ENCODE measurements at regions not wholly inside any gene's neighbourhood (a gene's known extent, or its start where the extent isn't known, plus 50 kb on each side); places are given as distances from the start of the nearest gene placed in this dataset.

DNA sequence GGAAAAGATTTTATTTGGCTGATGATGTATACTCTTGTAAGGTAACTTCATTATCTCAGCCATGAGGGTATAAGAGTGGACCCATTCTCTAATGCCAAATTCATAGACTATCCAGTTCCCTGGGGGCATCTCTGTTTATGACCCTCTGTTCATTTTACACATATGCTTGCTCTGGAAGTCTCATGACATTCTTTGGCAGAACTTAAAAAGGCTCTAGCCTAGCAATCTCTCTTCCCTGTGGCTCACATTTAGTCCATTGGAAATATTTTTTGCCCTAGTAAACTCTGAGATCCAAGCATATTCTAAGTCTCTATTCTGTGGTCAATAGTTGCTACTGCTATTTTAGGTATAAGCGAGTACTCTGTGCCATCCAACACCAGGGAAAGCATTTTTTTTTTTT lies 1201.8 kb upstream of the ZEB2 start:
- no peak for DNase-seq

- no peak for DNase-seq
Observed at GRCh38 chr2:145715601-145716000, 1195.7 kb upstream of the ZEB2 start.

DNA sequence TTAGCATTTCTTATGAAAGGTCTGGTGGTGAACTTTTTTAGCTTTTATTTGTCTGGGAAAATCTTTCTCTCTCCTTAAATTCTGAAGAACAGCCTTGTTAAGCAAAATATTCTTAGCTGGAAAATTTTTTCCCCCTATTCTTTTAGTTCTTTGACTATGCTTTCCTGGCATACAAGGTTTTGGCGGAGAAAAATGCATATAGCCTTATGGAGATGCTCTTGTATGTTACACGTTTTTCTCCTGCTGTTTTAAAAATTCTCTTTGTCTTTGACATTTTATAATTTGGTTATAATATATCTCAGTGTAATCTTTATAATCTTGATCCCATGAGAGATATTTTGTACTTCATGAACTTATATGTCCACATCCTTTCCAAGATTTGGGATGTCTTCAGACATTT lies 1190.4 kb upstream of the ZEB2 start:
- no peak for DNase-seq

- no peak for DNase-seq
Observed at GRCh38 chr2:145702305-145702704, 1182.4 kb upstream of the ZEB2 start.

DNA sequence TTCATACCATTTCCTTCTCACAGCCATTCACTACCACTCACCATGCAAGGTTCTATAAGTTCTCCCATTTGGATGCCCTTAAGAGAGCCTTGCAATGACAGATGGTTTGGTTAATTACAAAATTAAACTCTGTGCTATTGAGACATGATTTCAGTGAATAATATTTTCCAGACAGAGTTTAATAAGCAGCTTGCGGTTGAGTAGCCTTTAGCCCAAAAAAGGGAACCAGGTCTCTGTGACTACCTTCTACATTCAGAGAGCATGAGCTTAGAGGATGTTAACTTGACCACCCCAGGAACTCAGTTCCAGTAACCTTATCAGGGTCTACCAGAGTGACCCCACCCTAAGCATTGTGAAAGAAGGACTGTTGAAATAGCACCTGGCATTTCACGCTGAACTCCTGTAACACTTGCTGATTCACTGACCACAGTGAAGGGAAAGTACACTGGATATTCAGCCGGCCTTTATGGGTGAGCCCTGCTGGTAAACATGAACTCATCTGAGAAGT lies 1173.1 kb upstream of the ZEB2 start:
- peak; percentile 40 for DNase-seq

GRCh38 chr2:145691659-145692058 lies 1171.7 kb upstream of the ZEB2 start:
- no peak for DNase-seq

- no peak for DNase-seq
Observed at GRCh38 chr2:145690183-145690778, 1170.4 kb upstream of the ZEB2 start.

DNA sequence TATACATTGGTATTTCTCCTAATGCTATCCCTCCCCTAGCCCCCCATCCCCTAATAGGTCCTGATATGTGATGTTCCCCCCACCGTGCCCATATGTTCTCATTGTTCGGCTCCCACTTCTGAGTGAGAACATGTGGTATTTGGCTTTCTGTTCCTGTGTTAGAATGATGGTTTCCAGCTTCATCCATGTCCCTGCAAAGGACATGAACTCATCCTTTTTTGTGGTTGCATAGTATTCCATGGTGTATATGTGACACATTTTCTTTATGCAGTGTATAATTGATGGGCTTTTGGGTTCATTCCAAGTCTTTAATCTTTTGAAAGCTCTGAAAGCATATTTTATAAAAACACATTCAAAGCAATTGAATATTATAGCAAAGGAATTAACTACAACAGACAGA lies 1169.4 kb upstream of the ZEB2 start:
- no peak for DNase-seq

DNA sequence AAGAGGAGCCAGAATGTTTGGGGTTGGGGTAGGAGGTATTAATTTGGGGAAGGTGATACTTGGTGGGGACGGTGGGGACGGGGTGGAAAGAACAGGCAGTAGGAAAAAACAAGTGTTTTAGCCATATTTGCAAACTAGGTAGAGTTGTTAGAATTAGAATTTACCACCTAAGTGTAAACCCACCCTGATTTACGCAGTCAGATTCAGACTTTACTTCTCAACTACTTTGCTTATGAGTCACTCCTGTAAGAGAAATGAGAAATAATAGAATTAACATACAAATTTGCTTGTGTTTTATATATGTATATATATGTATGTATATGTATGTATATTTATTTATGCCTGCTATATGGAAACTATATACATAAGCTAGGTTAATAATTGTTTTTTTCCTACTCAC lies 1168.2 kb upstream of the ZEB2 start:
- no peak for DNase-seq

DNA sequence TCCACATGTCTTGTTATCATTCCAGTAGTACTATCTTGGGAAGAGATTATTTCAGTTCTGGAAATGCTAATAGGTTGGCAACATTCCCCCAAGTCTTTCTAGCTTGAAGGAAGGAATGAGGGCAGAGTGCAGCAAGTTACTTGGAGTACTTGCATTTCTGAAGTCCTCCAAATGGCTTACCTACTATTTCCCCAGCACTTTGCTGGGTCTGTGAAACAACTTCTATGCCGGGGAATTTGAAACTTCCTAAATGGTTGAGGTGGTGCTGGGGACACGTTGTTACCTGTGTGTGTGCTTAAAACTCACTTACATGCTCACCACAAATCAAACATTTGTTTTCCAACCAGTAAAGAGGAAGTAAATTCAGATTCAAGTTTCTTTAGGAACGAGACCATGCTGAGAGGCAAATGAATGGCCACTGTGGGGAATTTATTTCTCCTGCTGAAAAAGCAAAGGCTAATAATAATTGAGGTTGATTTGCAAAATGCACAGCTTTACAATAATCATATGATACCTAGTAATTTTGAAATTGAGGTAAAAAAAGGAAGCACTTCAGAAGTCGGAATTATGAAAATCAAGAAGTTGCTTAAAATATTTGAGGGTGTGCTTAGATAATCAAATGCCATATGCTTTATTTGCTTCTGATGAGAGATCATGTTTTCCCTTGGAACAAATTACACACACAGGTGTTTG lies 1167.7 kb upstream of the ZEB2 start:
- DNase-seq: no peak

DNA sequence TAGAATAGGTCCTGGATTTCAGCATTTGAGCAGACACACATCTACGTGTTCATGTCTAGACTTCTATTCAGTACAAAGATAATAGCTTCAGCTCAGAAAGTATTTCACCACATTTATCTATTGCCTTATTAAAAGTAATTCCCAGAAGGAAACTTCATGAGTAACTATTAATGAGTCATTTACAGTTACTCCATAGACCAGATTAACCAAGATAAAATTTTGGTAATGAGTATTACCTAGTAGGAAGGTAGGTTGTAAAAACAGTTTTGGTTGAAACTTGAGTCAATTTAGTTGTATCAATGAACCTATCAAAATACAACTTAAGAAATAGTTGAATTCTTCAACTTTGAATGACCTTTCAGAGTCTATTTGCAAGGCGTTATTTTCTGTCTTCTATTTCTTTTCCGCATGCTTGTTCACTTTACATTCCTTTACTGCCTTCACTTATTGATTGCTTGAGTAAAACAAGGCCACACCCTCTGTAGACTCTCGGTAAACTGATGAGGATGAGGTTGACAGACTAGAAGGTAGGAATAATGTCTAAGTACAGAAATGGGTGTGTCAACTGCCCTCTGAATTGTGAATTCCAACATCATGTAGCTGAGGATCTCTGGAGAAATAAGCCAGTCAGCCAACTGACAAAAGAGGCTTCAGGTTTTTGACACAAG lies 1165.6 kb upstream of the ZEB2 start:
- no peak for DNase-seq

DNA sequence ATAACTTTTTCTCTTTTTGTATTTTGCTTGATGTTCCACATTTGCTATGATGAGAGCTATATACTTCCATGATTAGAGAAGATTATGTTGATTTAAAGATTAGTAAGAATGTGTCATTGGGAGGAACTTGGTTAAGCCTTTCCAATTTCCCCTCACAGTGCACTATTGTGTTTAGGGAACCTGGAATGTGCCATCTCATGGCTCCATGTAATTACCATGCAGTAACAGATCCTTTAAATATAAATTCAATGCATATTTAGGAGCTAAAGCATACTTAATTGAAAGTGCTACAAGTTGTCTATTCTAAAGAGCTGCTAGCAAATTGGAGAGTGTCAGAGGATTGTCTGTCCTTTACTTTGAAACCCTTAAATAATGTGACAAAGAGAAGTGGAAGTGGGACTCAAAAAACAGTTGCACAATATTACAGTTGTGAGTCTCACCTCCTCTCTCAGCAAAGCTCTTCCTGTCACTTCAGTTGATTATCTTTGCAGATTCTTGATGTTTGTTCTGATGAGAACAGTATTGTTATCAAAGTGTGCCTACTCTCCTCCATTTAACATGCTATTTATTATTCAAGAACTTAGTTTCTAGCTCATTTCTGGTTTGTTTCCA lies 1162.7 kb upstream of the ZEB2 start:
- no peak for DNase-seq

GRCh38 chr2:145680276-145680675 lies 1160.4 kb upstream of the ZEB2 start:
- no peak for DNase-seq

DNA sequence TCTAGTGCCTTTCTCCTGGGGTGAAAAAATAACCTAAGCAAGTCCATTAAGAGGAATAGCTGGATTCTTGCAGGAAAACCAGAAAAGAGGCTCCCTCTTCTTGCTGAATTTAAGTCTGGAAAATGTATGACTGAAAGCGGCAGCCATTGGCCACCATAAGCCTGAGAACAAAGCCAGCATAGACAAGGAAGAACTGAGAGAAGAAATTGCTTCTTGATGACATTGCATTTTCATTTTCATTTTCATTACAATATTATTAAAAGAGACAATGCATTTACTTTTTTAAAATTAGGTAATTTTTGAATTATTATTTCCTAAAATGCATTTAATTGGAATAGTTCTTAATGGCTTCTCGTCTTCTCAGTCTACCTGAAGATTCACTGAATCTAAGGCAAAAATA lies 1157.5 kb upstream of the ZEB2 start:
- no peak for DNase-seq

- no peak for DNase-seq
Observed at GRCh38 chr2:145674705-145675104, 1154.8 kb upstream of the ZEB2 start.

DNA sequence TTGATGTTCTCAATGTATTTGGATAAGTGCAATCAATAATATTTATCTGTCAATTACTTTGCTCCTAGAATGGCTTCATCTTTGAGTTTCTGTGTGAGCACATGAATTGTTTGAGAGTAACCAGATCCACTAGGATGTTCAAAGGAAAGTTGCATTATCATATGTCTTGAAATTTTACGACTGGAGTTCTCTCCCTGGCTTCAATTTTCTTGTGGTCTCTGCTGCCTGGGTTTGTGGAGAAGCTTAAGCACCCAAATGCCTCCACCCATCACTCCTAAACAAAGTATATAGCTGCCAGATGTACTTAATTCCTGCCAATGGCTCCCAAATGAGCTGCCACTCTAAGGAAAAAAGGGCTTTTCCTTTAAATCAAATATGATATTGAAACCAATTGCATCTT lies 1149.4 kb upstream of the ZEB2 start:
- DNase-seq: no peak

GRCh38 chr2:145666552-145666951 lies 1146.6 kb upstream of the ZEB2 start:
- no peak for DNase-seq

DNA sequence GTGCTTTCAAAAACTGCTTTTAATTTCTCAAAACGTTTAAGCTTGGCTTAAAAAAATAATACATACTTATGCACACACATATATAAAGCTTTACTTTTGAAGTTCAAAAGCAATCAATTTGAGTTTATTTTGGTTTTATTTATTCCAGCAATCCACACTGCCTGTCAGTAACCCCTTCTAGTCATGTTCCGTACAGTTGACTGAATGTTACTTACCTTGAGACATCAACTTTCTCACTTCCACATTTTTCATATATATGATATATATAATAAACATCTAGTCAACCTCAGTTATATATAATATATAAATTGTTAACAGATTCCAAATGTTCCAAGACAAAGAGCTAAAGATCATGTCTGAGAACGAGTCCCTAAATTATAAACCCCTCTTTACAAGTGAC lies 1137.3 kb upstream of the ZEB2 start:
- DNase-seq: no peak

- DNase-seq: no peak
Observed at GRCh38 chr2:145655165-145655765, 1135.3 kb upstream of the ZEB2 start.

DNA sequence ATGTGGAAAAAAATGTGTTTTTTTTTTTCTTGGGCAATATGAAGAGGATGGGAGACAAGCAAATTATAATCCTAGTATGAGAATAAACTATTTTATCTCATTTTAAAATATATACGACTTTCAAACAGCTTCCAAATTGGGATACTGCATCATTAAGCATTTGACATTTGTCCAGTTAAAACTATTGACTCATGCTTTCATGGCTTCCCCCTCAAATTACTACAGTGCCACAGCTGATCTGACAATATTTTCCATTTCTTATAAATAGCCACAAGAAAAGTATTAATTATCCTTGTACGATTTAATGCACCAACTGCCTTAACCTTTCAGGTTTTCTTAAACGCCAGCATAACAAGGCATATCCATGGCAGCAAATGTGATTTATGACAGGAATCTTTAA lies 1134.8 kb upstream of the ZEB2 start:
- DNase-seq: no peak

DNA sequence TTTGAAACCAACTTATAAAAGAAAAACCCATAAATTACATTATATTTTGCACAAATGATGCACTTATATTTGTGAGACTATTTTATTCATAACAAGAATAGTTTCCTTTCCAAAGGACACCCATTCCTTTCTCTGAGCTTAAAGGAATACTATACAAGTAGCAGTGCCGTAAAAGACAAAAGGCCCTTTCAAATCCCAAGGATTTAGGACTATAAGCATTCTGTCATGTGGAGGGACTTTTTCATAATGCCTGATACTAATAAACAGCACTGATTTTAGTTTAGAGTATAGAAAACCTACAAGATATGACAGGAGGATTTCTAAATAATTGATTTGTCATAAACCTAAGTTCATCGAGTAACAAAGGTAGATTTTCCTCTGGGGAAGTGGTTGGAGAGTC lies 1134.2 kb upstream of the ZEB2 start:
- DNase-seq: no peak

DNA sequence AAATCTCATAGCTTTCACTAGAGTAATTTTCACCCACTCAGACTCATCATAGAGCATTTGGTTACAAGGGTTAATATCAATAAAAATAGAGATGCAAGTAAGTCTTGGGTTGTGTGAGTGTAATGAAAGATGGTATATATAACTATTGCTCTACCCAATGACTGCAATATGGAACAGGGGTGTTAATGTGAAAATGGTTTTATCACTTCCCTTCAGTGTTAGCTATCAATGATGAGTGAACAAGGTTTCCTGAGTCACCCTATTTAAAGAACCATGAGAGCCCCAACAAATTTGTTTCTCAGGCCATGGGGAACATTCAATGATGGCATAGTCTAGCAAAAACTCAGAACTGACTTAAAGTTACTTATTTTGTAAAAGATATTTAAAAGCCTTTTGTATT lies 1133.6 kb upstream of the ZEB2 start:
- no peak for DNase-seq

Measured in CD4-positive, alpha-beta T cell treated with Interleukin-10 for 1 hour (primary cell).